SH-SY5Y (cell line): ENCODE measurements at regions not wholly inside any gene's neighbourhood (a gene's known extent, or its start where the extent isn't known, plus 50 kb on each side); places are given as distances from the start of the nearest gene placed in this dataset.

ENCODE experiments used
- GATA2 ChIP-seq: IDR thresholded peaks from 2 replicates; pipeline ENCODE4 v1.6.1; 2011; ENCODE audit warnings: mild to moderate bottlenecking, low read depth, low read length
- GATA3 ChIP-seq: IDR thresholded peaks from 2 replicates; pipeline ENCODE4 v1.6.1; 2011; ENCODE audit warnings: low read depth, mild to moderate bottlenecking, low read length, moderate library complexity

DNA sequence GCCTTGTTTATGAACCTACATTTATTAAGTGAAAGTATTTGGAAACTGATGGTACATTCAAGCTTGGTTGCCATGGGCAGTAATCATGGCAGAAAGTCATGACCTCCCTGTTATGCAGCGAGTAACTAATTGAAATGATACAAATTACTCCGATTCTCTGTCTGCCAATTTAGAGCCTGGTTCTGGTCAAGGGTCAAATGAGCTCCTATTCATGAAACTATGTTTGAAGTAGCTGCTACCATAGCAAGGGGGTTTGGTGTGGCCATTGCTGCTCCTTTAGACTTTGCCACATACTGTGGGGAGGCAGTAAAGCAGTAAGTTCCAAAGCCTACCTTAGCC is 187.2 kb upstream of the FOXD3 start:
- no peak for TF ChIP-seq GATA2
- no peak for TF ChIP-seq GATA3
